CD8-positive, alpha-beta memory T cell (primary cell): ENCODE measurements at regions not wholly inside any gene's neighbourhood (a gene's known extent, or its start where the extent isn't known, plus 50 kb on each side); places are given as distances from the start of the nearest gene placed in this dataset.

Experiments
- CTCF ChIA-PET: fragments of 350-600 bp; sonication (Branson Sonifier 250); formaldehyde crosslinking; loops from one replicate; lab custom pipeline; 2021; ENCODE audit warnings: antibody characterized with exemption; lab: Charles Lee
- POLR2A ChIA-PET: fragments of 350-600 bp; sonication (Branson Sonifier 250); formaldehyde crosslinking; loops from one replicate; lab custom pipeline; 2021; ENCODE audit warnings: antibody characterized with exemption; lab: Charles Lee
- DNase-seq, 5 donors: peaks; one replicate each; pipeline versions ENCODE4 v3.0.0 to v3.0.0-alpha.2; 2020 to 2022; ENCODE audit warnings: mixed read lengths in 1 of 5
- H3K27ac ChIP-seq: one replicate; pipeline ENCODE4 v1.7.0; 2013; ENCODE audit warnings: low read depth, mild to moderate bottlenecking, low read length, moderate library complexity
- H3K27me3 ChIP-seq: 2 replicates; pipeline ENCODE4 v1.7.0; 2013; ENCODE audit warnings: low read length, mild to moderate bottlenecking; ENCODE audit not compliant: insufficient read depth, poor library complexity, severe bottlenecking
- H3K36me3 ChIP-seq: 2 replicates; pipeline ENCODE4 v1.7.0; 2013; ENCODE audit warnings: mild to moderate bottlenecking, low read length, moderate library complexity; ENCODE audit not compliant: insufficient read depth
- H3K4me1 ChIP-seq: 2 replicates; pipeline ENCODE4 v1.7.0; 2013; ENCODE audit warnings: mild to moderate bottlenecking, low read length, moderate library complexity; ENCODE audit not compliant: insufficient read depth
- H3K4me3 ChIP-seq: 2 replicates; pipeline ENCODE4 v1.7.0; 2013; ENCODE audit warnings: mild to moderate bottlenecking, low read length
- H3K9me3 ChIP-seq: 2 replicates; pipeline ENCODE4 v1.7.0; 2013; ENCODE audit warnings: mild to moderate bottlenecking, low read length
- H3K27ac Mint-ChIP-seq, 8 donors: one replicate each; pipeline ENCODE4 v1.8.0; 2020 to 2021; ENCODE audit warnings: mixed read lengths in 8 of 8, mild to moderate bottlenecking in 6 of 8, inconsistent platforms in 3 of 8, moderate library complexity in 3 of 8
- H3K27me3 Mint-ChIP-seq, 2 donors: one replicate each; pipeline ENCODE4 v1.8.0; 2020 to 2021; ENCODE audit warnings: mixed read lengths in 2 of 2, mild to moderate bottlenecking in 1 of 2, moderate library complexity in 1 of 2
- H3K36me3 Mint-ChIP-seq, 3 donors: one replicate each; pipeline ENCODE4 v1.8.0; 2020 to 2021; ENCODE audit warnings: mixed read lengths in 3 of 3, inconsistent platforms in 1 of 3, mild to moderate bottlenecking in 1 of 3
- H3K4me1 Mint-ChIP-seq, 3 donors: one replicate each; pipeline ENCODE4 v1.8.0; 2020 to 2021; ENCODE audit warnings: mixed read lengths in 3 of 3, inconsistent platforms in 1 of 3, mild to moderate bottlenecking in 1 of 3
- H3K4me3 Mint-ChIP-seq, 7 donors: one replicate each; pipeline ENCODE4 v1.8.0; 2020 to 2021; ENCODE audit warnings: mixed read lengths in 7 of 7, mild to moderate bottlenecking in 6 of 7, moderate library complexity in 4 of 7, inconsistent platforms in 2 of 7
- H3K9me3 Mint-ChIP-seq, 5 donors: one replicate each; pipeline ENCODE4 v1.8.0; 2020 to 2022; ENCODE audit warnings: mixed read lengths in 5 of 5, mild to moderate bottlenecking in 3 of 5, moderate library complexity in 2 of 5, inconsistent platforms in 1 of 5

DNA sequence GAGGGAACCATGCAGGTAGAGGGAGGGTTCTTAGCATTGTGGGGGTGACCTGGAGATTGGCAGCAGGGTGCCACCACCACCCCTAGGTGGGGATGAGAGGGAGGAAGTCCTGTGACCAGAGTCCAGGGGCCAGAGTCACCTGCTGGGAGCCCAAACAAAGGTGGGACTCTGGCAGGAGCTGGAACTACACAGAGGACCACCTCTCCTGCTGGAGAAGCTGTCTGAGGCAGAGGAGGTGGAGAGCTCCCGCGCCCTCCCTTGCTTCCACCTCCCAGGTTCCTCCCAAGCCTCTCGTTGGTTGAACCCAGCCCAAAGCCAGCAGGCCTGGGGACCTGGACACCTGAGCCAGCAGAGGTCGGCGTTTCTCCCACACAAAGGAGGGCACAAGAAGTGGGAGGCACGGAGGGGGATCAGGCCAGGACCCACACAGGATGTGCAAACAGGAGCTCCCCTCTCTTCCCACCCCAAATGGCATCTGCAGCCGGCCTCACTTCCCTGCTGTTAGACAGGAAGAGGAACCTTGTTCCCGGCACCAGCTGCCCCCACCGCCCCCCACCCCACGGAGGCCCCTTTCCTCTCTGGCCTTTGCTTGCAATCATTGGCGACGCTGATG is 154.6 kb downstream of the SEC14L1 start:
- DNase-seq, result no peak
- peaks cover 2 to 11% of the 10 kb centered on the region in 2 donors for H3K27me3 Mint-ChIP-seq

DNA sequence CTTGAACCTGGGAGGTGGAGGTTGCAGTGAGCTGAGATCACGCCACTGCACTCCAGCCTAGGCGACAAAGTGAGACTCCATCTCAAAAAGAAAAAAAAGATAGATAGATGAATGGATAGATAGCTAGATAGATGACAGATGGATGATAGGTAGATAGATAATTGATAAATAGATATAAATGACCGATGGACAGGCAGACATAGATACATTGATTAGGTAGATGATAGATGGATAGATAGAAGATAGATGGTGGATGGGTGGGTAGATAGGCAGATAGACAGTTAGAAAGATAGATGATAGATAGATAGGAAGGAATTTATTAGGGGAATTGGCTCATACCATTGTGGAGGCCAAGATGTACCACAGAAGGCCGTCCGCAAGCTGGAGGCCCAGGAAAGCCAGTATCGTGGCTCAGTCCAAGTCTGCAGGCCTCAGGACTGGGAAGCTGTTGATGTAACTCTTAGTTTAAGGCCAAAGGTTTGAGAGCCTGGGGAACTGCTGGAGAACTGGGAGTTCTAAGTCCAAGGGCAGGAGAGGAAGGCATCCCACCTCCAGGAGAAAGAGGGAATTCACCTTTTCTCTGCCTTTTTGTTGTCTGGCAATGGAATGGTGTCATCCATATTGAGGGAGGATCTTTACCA is 156.1 kb downstream of the SEC14L1 start:
- Mint-ChIP-seq H3K9me3 (no peaks in the 10 kb centered on the region), H3K27me3 (peaks cover 2 to 9% of the 10 kb centered on the region in 2 donors), H3K27ac (peak overlapping the region in 1 of 8 donors; percentile 0)

More for the DNA sequence above, 154.6 kb downstream of the SEC14L1 start:
- no peaks in the 10 kb centered on the region for H3K36me3 ChIP-seq
- Mint-ChIP-seq H3K36me3 (no peaks in the 10 kb centered on the region), H3K4me1 (no peaks in the 10 kb centered on the region), H3K9me3 (no peaks in the 10 kb centered on the region), H3K4me3 (no peak overlapping the region), H3K27ac (no peak overlapping the region)
- no peaks in the 10 kb centered on the region for H3K27me3 ChIP-seq
- H3K4me3 ChIP-seq, result no peak overlapping the region
- no peak overlapping the region for H3K27ac ChIP-seq
- no peaks in the 10 kb centered on the region for H3K9me3 ChIP-seq
- POLR2A ChIA-PET, result no interaction called here
- CTCF ChIA-PET, result no interaction called here
- H3K4me1 ChIP-seq, result no peaks in the 10 kb centered on the region

DNA sequence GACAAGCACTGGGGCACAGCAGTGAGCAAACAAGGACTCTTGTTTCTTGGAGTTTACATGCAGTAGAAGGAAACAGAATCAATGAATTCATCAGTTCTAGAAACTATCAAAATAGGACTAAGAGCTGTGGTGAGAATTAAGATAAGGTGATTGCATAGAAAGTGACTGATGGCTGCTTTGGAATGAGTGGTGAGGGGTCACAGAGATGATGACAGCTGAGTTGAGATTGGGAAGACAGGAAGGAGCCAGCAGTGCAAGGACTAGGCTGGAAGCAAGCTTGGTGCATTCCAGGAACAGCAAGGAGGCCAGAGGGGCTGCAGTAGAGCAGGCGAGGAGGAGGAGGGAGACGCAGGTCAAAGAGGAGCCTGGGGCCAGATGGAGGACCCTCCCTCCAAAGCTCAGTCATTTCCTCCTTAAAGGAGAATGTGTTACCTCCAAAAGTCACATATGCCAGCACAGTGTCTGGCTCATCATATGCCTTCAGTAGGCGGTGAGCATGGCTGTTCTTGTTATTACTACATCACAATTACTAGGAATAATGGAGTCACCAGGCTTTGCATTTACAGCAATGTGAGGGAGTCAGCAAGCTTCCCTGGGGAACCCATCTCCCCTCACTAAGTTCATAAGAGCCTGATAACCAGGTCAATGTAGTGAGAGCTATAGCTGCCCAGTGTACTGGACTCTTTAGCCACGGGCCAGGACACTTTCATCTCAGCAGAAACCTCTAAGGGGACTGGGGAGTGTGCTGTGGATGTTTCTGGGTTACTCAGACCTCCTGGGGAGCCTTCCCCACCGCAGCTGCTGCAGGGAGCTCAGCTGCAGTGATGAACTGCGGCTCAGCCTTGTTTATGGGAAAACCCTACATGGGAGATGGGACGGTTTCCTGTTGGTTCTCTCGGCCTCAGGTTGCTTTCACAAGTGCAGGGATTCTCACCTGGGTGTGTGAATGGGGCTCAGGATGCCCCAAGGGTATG is 157.2 kb downstream of the SEC14L1 start:
- no peak overlapping the region for H3K27ac ChIP-seq
- no peaks in the 10 kb centered on the region for H3K27me3 ChIP-seq
- Mint-ChIP-seq H3K36me3 (no peaks in the 10 kb centered on the region), H3K4me3 (no peak overlapping the region), H3K27me3 (peaks cover 2 to 7% of the 10 kb centered on the region in 2 donors), H3K4me1 (no peaks in the 10 kb centered on the region), H3K9me3 (no peaks in the 10 kb centered on the region), H3K27ac (peak overlapping the region in 2 of 8 donors; percentile 10 to 19)
- ChIA-PET POLR2A (no interaction called here), CTCF (no interaction called here)
- H3K4me1 ChIP-seq, result no peaks in the 10 kb centered on the region
- no peak for DNase-seq
- H3K4me3 ChIP-seq, result no peak overlapping the region
- H3K9me3 ChIP-seq, result no peaks in the 10 kb centered on the region
- no peaks in the 10 kb centered on the region for H3K36me3 ChIP-seq

More for the DNA sequence above, 156.1 kb downstream of the SEC14L1 start:
- Histone ChIP-seq H3K27ac (no peak overlapping the region), H3K36me3 (no peaks in the 10 kb centered on the region), H3K4me1 (no peaks in the 10 kb centered on the region), H3K9me3 (no peaks in the 10 kb centered on the region), H3K4me3 (no peak overlapping the region), H3K27me3 (no peaks in the 10 kb centered on the region)
- ChIA-PET POLR2A (no interaction called here), CTCF (no interaction called here)
- DNase-seq, result no peak
- no peak overlapping the region for H3K4me3 Mint-ChIP-seq
- H3K4me1 Mint-ChIP-seq, result no peaks in the 10 kb centered on the region
- no peaks in the 10 kb centered on the region for H3K36me3 Mint-ChIP-seq

DNA sequence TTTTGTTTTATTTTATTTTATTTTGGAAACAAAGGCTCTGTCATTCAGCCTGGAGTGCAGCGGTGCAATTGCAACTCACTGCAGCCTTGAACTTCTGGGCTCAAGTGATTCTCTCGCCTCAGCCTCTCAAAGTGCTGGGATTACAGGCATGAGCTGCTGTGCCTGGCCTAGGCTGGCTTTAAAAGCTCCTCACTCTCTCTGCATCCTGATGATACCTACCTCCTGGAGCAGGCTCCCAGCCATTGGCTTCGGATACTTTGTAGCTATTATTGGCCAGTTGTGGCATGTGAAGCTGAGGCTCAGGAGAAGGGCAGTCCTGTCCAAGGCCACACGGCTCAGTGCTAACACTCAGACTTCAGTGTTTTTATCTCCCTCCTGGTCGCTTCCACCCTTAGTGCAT is 158.0 kb downstream of the SEC14L1 start:
- CTCF ChIA-PET, result no interaction called here
- Histone ChIP-seq H3K27ac (no peak overlapping the region), H3K4me1 (no peaks in the 10 kb centered on the region), H3K9me3 (no peaks in the 10 kb centered on the region), H3K27me3 (no peaks in the 10 kb centered on the region), H3K4me3 (no peak overlapping the region), H3K36me3 (no peaks in the 10 kb centered on the region)
- DNase-seq, result no peak
- H3K36me3 Mint-ChIP-seq, result no peaks in the 10 kb centered on the region
- H3K4me3 Mint-ChIP-seq, result no peak overlapping the region
- H3K9me3 Mint-ChIP-seq, result no peaks in the 10 kb centered on the region
- peaks cover under 1 to 7% of the 10 kb centered on the region in 2 donors for H3K27me3 Mint-ChIP-seq
- H3K4me1 Mint-ChIP-seq, result no peaks in the 10 kb centered on the region
- POLR2A ChIA-PET, result no interaction called here
- H3K27ac Mint-ChIP-seq, result peak overlapping the region in 1 of 8 donors; percentile 50

DNA sequence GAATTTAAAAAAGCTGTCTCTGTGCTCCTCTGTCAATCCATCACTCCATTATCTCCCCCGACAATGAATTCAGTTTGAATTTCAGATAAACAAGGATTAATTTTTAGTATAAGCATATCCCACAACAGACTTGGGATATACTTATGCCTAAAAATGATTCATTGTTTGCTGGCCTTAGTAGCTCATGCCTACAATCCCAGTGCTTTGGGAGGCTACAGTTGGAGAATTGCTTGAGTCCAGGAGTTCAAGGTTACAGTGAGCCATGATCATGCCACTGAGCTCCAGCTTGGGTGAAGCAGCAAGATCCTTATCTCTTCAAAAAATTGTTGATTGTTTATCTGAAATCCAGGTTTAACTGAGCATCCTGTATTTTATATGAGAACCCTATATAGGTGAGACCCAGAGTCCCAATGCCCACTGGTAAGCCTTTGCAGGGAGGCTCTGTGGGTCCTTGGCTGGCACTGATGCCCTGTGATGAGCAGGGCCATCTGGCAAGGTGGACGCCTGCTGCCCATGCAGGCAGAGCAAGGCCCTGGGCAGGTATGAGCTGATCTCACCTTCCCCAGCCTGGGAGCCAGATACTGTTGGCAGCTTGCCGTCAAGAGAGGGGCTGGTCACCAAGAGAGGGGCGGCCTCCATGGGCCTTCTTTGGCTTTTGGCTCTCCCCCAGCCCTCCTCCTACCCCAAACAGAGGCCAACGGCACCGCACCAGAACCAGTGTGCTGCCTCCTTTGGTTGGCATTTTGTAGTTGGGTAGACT is 158.7 kb downstream of the SEC14L1 start:
- Histone ChIP-seq H3K36me3 (no peaks in the 10 kb centered on the region), H3K4me1 (no peaks in the 10 kb centered on the region), H3K27me3 (no peaks in the 10 kb centered on the region), H3K4me3 (no peak overlapping the region), H3K27ac (no peak overlapping the region), H3K9me3 (no peaks in the 10 kb centered on the region)
- DNase-seq, result no peak
- no peaks in the 10 kb centered on the region for H3K36me3 Mint-ChIP-seq
- peaks cover 0 to 5% of the 10 kb centered on the region in 2 donors for H3K27me3 Mint-ChIP-seq
- ChIA-PET POLR2A (no interaction called here), CTCF (no interaction called here)
- no peaks in the 10 kb centered on the region for H3K9me3 Mint-ChIP-seq
- no peak overlapping the region for H3K27ac Mint-ChIP-seq
- no peaks in the 10 kb centered on the region for H3K4me1 Mint-ChIP-seq
- no peak overlapping the region for H3K4me3 Mint-ChIP-seq

DNA sequence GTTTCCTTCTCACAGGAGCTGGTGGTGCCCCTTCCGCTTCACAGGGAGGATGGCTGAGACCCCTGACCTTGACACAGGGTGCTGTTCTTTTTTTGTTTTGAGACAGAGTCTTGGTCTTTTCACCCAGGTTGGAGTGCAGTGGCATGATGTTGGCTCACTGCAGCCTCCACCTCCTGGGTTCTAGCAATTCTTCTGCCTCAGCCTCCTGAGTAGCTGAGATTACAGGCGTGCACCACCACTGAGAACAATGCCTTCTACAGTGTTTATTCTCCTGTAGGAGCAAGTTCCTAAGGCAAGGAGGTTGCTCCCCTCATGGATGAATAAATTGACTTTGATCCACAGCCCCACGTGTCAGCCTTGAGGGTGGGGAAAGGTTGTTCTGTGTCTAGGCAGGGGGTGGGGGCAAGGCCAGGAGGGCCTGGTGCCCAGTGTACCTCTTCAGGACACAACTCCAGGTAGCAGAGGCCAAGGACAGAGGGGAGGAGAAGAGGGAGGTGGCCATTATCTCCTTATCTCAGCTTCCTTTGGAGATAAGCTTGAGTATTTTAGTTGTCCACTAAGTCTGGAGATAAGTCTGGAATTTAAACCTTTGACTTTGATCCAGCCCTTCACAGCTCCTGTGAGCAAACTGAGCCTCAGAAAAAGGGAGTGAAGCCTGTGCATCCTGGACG is 159.4 kb downstream of the SEC14L1 start:
- Histone ChIP-seq H3K4me1 (no peaks in the 10 kb centered on the region), H3K27me3 (no peaks in the 10 kb centered on the region), H3K9me3 (no peaks in the 10 kb centered on the region), H3K36me3 (no peaks in the 10 kb centered on the region), H3K4me3 (no peak overlapping the region), H3K27ac (no peak overlapping the region)
- DNase-seq, result no peak
- no peaks in the 10 kb centered on the region for H3K9me3 Mint-ChIP-seq
- no peaks in the 10 kb centered on the region for H3K36me3 Mint-ChIP-seq
- H3K4me3 Mint-ChIP-seq, result no peak overlapping the region
- peaks cover 0 to 1% of the 10 kb centered on the region in 2 donors for H3K27me3 Mint-ChIP-seq
- ChIA-PET POLR2A (no interaction called here), CTCF (no interaction called here)
- H3K4me1 Mint-ChIP-seq, result no peaks in the 10 kb centered on the region
- no peak overlapping the region for H3K27ac Mint-ChIP-seq

DNA sequence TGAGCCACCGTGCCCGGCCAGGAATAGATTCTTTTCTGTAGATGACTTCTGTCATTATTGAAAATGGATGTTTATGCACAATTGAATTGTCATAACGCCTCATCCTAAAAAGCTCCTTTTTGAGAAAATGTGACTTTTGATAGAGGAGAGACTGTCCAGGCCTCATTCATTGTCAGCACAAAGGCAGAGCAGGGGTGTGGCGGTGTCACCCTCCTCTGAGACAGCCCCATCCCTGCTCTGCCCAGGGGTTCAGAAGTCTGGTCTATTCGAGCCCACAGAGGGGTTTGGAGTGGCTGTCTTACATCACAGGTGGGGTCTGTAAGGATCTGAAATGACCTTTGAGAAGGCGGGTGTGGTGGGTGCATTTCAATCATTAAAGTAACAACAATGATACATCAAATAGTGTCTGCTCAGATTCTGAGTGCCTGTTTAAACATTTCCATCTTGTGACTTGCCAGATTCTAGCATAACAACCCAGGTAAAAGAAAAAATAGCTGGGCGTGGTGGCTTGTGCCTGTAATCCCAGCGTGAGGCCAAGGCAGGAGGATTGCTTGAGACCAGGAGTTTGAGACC is 161.0 kb downstream of the SEC14L1 start:
- no peak overlapping the region for H3K4me3 Mint-ChIP-seq
- peaks cover 0 to 3% of the 10 kb centered on the region in 2 donors for H3K27me3 Mint-ChIP-seq
- Histone ChIP-seq H3K27ac (no peak overlapping the region), H3K9me3 (no peaks in the 10 kb centered on the region), H3K36me3 (no peaks in the 10 kb centered on the region), H3K4me3 (no peak overlapping the region), H3K27me3 (no peaks in the 10 kb centered on the region), H3K4me1 (no peaks in the 10 kb centered on the region)
- no peaks in the 10 kb centered on the region for H3K36me3 Mint-ChIP-seq
- no peak for DNase-seq
- H3K27ac Mint-ChIP-seq, result peak overlapping the region in 1 of 8 donors; percentile 17
- POLR2A ChIA-PET, result no interaction called here
- no peaks in the 10 kb centered on the region for H3K9me3 Mint-ChIP-seq
- no peaks in the 10 kb centered on the region for H3K4me1 Mint-ChIP-seq
- CTCF ChIA-PET, result no interaction called here
